Ishikawa (cell line): ENCODE measurements at regions not wholly inside any gene's neighbourhood (a gene's known extent, or its start where the extent isn't known, plus 50 kb on each side); places are given as distances from the start of the nearest gene placed in this dataset.

Source experiments
- EGR1 ChIP-seq: IDR thresholded peaks from 2 replicates; pipeline ENCODE4 v1.6.1; 2012
- NFIC ChIP-seq: IDR thresholded peaks from 2 replicates; pipeline ENCODE4 v1.6.1; 2012

GRCh38 chr6:126720304-126720703, 380.4 kb downstream of the CENPW start:
- TF ChIP-seq NFIC (no peak), EGR1 (no peak)
